ENCODE measurements at regions not wholly inside any gene's neighbourhood (a gene's known extent, or its start where the extent isn't known, plus 50 kb on each side); places are given as distances from the start of the nearest gene placed in this dataset.

DNA sequence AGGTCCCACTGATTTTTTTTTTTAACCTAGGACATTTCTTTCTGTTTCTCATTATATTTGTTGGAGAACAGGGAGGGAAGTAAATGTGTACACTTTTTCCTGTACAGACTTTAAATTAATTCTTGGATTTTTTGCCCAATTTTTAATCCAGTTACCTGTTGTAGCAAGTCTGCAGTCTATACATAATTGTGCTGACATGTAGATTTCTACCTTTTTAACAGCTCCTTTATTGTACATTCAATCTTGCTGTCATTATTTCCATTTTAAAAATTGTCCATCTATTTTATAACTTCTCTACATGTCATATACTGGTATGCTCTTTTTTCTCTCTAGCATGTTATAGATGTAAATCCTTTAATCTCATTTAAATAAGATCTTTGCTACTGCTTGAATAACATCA lies 1838.7 kb upstream of the CDH9 start:
- TF ChIP-seq, protein P1, sequence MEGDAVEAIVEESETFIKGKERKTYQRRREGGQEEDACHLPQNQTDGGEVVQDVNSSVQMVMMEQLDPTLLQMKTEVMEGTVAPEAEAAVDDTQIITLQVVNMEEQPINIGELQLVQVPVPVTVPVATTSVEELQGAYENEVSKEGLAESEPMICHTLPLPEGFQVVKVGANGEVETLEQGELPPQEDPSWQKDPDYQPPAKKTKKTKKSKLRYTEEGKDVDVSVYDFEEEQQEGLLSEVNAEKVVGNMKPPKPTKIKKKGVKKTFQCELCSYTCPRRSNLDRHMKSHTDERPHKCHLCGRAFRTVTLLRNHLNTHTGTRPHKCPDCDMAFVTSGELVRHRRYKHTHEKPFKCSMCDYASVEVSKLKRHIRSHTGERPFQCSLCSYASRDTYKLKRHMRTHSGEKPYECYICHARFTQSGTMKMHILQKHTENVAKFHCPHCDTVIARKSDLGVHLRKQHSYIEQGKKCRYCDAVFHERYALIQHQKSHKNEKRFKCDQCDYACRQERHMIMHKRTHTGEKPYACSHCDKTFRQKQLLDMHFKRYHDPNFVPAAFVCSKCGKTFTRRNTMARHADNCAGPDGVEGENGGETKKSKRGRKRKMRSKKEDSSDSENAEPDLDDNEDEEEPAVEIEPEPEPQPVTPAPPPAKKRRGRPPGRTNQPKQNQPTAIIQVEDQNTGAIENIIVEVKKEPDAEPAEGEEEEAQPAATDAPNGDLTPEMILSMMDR (IDR thresholded peaks at IDR 0.05; ENCODE audit: low read depth, low read length): no peak
- H3K4me3 ChIP-seq (ENCODE audit: low read depth, low read length): no peak overlapping the region

DNA sequence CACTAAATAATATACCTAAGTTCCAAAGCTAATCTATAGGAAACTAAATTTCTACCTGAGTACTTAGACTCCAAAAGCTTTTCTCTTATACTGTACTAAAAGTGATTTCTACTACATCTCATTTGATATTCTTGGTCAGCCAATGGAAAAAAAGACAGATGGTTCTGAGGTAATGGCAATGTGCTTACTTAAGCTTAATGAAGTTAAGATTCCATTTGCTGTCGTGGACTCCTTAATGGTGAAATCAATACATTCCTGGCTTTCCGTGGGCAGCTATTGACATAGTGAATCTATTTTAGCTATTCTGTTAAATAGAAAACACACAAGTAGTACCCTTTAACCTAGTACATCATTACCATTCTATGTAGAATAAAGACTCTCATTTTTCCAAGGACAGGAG lies 1825.6 kb upstream of the CDH9 start:
- TF ChIP-seq, protein P1 (IDR thresholded peaks at IDR 0.05; ENCODE audit: low read depth, low read length): no peak
- H3K4me3 ChIP-seq (ENCODE audit: low read depth, low read length): no peak overlapping the region

DNA sequence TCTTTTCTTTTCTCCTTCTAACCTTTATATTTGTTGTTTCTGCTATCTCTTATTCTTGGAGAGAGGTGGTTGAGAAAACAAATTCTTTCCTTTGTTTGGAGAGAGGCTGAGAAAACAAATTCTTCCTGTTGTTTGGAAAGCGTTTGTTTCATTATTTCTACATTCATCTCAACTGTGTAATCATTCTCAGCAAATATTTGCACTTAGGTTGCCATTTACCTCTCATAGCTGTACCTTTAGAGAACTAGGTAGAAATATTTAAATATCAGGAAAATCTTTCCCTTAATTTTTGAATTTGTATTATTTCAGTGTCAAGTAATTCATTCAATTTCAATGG lies 1824.4 kb upstream of the CDH9 start:
- TF ChIP-seq, protein P1 (IDR thresholded peaks at IDR 0.05; ENCODE audit: low read depth, low read length): no peak
- no peak overlapping the region for H3K4me3 ChIP-seq (ENCODE audit: low read depth, low read length)

DNA sequence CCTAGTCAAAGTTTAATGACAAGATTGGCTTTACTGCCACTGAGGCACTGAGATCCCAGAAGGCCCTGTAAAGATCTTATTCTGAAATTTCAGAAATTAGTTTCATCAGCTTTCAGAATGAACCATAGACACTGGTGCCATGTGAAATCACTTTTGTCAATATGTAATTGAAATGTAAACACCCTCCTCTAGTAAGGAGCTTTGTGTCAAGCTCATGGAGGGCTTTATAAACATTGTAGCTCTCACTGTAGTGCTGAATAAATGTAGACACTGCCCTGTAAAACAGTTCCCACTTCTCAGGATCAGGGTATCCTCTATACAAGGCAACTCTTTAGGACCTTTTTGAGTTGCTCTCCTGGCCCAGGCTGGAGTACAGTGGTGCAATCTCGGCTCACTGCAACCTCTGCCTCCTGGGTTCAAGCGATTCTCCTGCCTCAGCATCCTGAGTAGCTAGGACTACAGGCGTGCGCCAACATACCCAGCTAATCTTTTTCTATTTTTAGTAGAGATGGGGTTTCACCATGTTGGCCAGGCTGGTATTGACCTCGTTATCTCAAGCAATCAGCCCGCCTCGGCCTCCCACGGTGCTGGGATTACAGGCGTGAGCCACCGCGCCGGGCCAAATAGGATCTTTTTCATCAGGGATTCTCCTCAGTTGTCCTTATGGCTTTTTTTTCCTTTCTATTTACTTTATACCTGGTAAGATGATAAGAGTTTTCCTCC lies 1823.9 kb upstream of the CDH9 start:
- TF ChIP-seq, protein P1 (IDR thresholded peaks at IDR 0.05; ENCODE audit: low read depth, low read length): no peak

DNA sequence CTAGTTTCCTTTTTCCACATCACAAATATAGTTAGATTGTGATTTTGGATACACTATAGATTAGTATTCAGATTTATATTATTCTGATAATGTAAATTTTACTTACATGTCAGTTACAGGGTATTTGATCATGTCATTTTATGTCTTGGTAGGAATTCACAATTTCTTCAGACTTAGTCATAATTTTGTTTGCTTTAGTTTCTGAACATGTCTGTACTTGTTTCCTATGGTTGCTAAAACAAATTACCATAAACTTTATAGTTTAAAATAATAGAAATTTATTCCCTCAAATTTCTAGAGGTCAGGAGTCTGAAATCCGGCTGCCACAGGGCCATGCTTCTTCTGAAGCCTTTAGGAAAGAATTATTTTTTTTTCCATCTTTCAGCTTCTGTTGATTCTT lies 1817.2 kb upstream of the CDH9 start:
- TF ChIP-seq, protein P1 (IDR thresholded peaks at IDR 0.05; ENCODE audit: low read depth, low read length): no peak
- H3K4me3 ChIP-seq (ENCODE audit: low read depth, low read length): no peak overlapping the region

More for the DNA sequence above, 1823.9 kb upstream of the CDH9 start:
- H3K4me3 ChIP-seq (ENCODE audit: low read depth, low read length): no peak overlapping the region

DNA sequence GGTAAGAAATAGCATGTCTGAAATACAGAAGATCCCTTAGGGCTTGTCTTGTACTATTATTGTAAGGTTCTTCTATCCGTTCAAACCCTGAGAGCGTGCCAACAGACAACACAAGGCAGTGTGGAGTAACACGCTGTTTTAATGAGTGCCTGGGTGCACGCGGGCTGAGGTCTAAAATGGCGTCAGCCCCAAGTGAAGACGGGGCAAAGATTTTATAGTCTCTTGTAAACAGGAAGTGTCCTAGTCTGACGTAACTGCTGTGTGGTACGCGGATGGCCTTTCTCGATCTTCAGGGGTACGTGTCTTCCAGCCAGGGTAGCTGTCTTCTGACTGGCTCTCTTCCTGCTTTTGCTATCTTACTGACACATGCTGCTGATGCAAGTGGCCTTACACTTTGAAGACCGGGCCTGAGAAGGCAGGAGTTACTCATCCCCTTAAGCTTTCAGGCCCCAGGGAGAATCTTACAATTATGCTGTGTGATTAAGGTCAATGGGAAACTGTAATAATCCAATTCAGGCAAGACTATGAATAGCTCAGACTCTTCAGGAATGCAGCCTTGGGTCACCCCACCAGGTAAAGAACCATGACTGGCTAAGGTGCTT lies 1812.0 kb upstream of the CDH9 start:
- H3K4me3 ChIP-seq (ENCODE audit: low read depth, low read length): no peak overlapping the region
- TF ChIP-seq, protein P1 (IDR thresholded peaks at IDR 0.05; ENCODE audit: low read depth, low read length): no peak

DNA sequence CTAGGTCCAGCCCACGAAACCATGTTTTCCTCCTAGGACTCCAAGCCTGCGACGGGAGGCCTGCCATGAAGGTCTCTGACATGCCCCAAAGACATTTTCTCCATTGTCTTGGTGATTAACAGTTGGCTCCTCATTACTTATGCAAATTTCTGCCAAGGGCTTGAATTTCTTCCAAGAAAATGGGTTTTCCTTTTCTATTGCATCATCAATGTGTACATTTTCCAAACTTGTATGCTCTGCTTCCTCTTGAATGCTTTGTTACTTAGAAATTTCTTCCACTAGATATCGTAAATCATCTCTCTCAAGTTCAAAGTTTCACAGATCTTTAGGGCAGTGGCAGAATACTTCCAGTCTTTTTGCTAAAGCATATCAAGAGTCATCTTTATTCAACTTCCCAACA lies 1792.7 kb upstream of the CDH9 start:
- TF ChIP-seq, protein P1 (IDR thresholded peaks at IDR 0.05; ENCODE audit: low read depth, low read length): no peak
- no peak overlapping the region for H3K4me3 ChIP-seq (ENCODE audit: low read depth, low read length)

Measured in WI38 (cell line).